ENCODE measurements at regions not wholly inside any gene's neighbourhood (a gene's known extent, or its start where the extent isn't known, plus 50 kb on each side); places are given as distances from the start of the nearest gene placed in this dataset.
A peak's percentile ranks its signal among the peaks of the same experiment; 100 is the strongest.

GRCh38 chr14:100675699-100676684 lies 50.7 kb upstream of the DLK1 start:
- no peak for DNase-seq (ENCODE audit: low read depth)
- peak; percentile 7 for FAIRE-seq
- Histone ChIP-seq H3K4me3 (ENCODE audit: low read depth, low read length) (no peak overlapping the region), H3K36me3 (ENCODE audit: control insufficient read depth, insufficient read depth, low read length) (no peaks in the 10 kb centered on the region), H3K27me3 (ENCODE audit: control insufficient read depth, insufficient read depth, low read length) (peaks cover 28% of the 10 kb centered on the region)
- TF ChIP-seq CTCF (IDR thresholded peaks at IDR 0.05; ENCODE audit: insufficient read depth, low read length, severe bottlenecking): no peak

All from bronchial epithelial cell (primary cell).